ENCODE measurements at regions not wholly inside any gene's neighbourhood (a gene's known extent, or its start where the extent isn't known, plus 50 kb on each side); places are given as distances from the start of the nearest gene placed in this dataset.

DNA sequence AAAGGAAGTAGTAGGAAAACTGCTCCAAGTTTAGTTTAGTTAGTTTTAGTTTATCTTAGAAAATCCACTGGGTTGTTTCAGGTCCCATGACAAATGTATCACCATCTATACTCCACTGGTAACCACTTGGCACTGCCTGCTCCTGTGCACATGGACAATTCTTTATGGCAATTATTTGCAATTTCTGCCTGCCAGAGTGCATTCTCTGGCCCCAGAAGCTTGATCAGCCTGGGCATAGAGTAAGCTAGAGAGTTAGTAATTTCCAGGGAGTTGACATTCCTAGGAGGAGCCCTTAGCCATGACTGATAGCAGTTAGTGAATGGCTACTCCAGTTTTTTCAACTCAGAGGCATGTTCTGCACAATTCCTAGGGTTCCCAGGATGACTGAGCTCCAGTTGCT, 203.2 kb upstream of the FGF13 start:
- no peak for TF ChIP-seq POLR2AphosphoS5 (IDR thresholded peaks at IDR 0.05; ENCODE audit: low read depth, low read length)
- TF ChIP-seq POLR2A (IDR thresholded peaks at IDR 0.05; ENCODE audit: low read depth, low read length), result no peak
